Breast epithelium (tissue), 3 donors: ENCODE measurements at regions not wholly inside any gene's neighbourhood (a gene's known extent, or its start where the extent isn't known, plus 50 kb on each side); places are given as distances from the start of the nearest gene placed in this dataset.

ENCODE experiments used
- POLR2A ChIP-seq: fragments of 450-650 bp; IDR thresholded peaks from one replicate; pipeline ENCODE4 v1.6.1; 2016; ENCODE audit warnings: antibody characterized with exemption, mild to moderate bottlenecking, moderate library complexity
- POLR2AphosphoS5 ChIP-seq, 3 donors: sonication (generic); formaldehyde crosslinking; IDR thresholded peaks; one replicate each; pipeline ENCODE4 v1.6.1; 2017; ENCODE audit warnings: antibody characterized with exemption in 3 of 3
- TF ChIP-seq, protein P1 (sequence below), 3 donors: fragments of 450-650 bp; IDR thresholded peaks; one replicate each; pipeline ENCODE4 v1.5.1; 2016 to 2017; ENCODE audit warnings: antibody characterized with exemption in 3 of 3, mild to moderate bottlenecking in 3 of 3, moderate library complexity in 3 of 3

GRCh38 chr6:160831739-160832138 lies 129.7 kb downstream of the PLG start:
- TF ChIP-seq, protein P1, sequence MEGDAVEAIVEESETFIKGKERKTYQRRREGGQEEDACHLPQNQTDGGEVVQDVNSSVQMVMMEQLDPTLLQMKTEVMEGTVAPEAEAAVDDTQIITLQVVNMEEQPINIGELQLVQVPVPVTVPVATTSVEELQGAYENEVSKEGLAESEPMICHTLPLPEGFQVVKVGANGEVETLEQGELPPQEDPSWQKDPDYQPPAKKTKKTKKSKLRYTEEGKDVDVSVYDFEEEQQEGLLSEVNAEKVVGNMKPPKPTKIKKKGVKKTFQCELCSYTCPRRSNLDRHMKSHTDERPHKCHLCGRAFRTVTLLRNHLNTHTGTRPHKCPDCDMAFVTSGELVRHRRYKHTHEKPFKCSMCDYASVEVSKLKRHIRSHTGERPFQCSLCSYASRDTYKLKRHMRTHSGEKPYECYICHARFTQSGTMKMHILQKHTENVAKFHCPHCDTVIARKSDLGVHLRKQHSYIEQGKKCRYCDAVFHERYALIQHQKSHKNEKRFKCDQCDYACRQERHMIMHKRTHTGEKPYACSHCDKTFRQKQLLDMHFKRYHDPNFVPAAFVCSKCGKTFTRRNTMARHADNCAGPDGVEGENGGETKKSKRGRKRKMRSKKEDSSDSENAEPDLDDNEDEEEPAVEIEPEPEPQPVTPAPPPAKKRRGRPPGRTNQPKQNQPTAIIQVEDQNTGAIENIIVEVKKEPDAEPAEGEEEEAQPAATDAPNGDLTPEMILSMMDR (IDR thresholded peaks at IDR 0.05): no peak
- TF ChIP-seq POLR2A: no peak
- TF ChIP-seq POLR2AphosphoS5 (IDR thresholded peaks at IDR 0.05): no peak
